Ectodermal cell (in vitro differentiated cells): ENCODE measurements at regions not wholly inside any gene's neighbourhood (a gene's known extent, or its start where the extent isn't known, plus 50 kb on each side); places are given as distances from the start of the nearest gene placed in this dataset.

Experiments
- H3K27ac ChIP-seq: 2 replicates; pipeline ENCODE4 v1.7.0; 2013; ENCODE audit warnings: mild to moderate bottlenecking, low read depth, low read length; ENCODE audit not compliant: insufficient read depth, poor library complexity, severe bottlenecking
- H3K27me3 ChIP-seq: 2 replicates; pipeline ENCODE4 v1.7.0; 2013; ENCODE audit warnings: mild to moderate bottlenecking, low read length; ENCODE audit not compliant: insufficient read depth, control insufficient read depth, poor library complexity, severe bottlenecking
- H3K36me3 ChIP-seq: one replicate; pipeline ENCODE4 v1.7.0; 2013; ENCODE audit warnings: low read length; ENCODE audit not compliant: control insufficient read depth, insufficient read depth
- H3K4me1 ChIP-seq: one replicate; pipeline ENCODE4 v1.7.0; 2013; ENCODE audit warnings: low read length; ENCODE audit not compliant: control insufficient read depth, insufficient read depth
- H3K4me3 ChIP-seq: 2 replicates; pipeline ENCODE4 v1.7.0; 2013; ENCODE audit warnings: low read depth, low read length, control low read depth; ENCODE audit not compliant: insufficient read depth
- H3K9me3 ChIP-seq: 2 replicates; pipeline ENCODE4 v1.7.0; 2013; ENCODE audit warnings: mild to moderate bottlenecking, low read length, moderate library complexity; ENCODE audit not compliant: control insufficient read depth
- WGBS, 2 experiments: methylation state at CpG; one replicate each; pipeline ENCODE4 v1.1.7; 2013; ENCODE audit warnings: missing lambda C conversion rate in 2 of 2; 5-methylcytosine and 5-hydroxymethylcytosine counted together

GRCh38 chr2:61722800-61723199 is 131.1 kb downstream of the FAM161A start:
- H3K4me1 ChIP-seq: no peaks in the 10 kb centered on the region
- 94 to 95% methylated on average over 6 of the region's 8 CpGs for whole genome bisulfite sequencing, 2 experiments

GRCh38 chr2:61722318-61722717 is 131.5 kb downstream of the FAM161A start:
- Histone ChIP-seq H3K36me3 (no peaks in the 10 kb centered on the region), H3K9me3 (no peaks in the 10 kb centered on the region), H3K27ac (no peak overlapping the region), H3K4me1 (no peaks in the 10 kb centered on the region), H3K27me3 (no peaks in the 10 kb centered on the region), H3K4me3 (no peak overlapping the region)
- 89% methylated on average over 1 of the region's 1 CpG for WGBS, 2 experiments

More at GRCh38 chr2:61722800-61723199, 131.1 kb downstream of the FAM161A start:
- Histone ChIP-seq H3K9me3 (no peaks in the 10 kb centered on the region), H3K36me3 (no peaks in the 10 kb centered on the region), H3K27ac (no peak overlapping the region), H3K4me3 (no peak overlapping the region), H3K27me3 (no peaks in the 10 kb centered on the region)

GRCh38 chr2:61721382-61721781 is 132.5 kb downstream of the FAM161A start:
- Histone ChIP-seq H3K4me1 (no peaks in the 10 kb centered on the region), H3K9me3 (no peaks in the 10 kb centered on the region), H3K36me3 (no peaks in the 10 kb centered on the region), H3K27ac (no peak overlapping the region), H3K27me3 (no peaks in the 10 kb centered on the region), H3K4me3 (no peak overlapping the region)
- WGBS, 2 experiments: 90 to 96% methylated on average over 2 of the region's 2 CpGs

GRCh38 chr2:61720911-61721310 is 132.9 kb downstream of the FAM161A start:
- Histone ChIP-seq H3K27me3 (no peaks in the 10 kb centered on the region), H3K9me3 (no peaks in the 10 kb centered on the region), H3K4me1 (no peaks in the 10 kb centered on the region), H3K36me3 (no peaks in the 10 kb centered on the region), H3K4me3 (no peak overlapping the region), H3K27ac (no peak overlapping the region)
- 82 to 96% methylated on average over 2 of the region's 3 CpGs for WGBS, 2 experiments

GRCh38 chr2:61718965-61719364 is 134.9 kb downstream of the FAM161A start:
- H3K36me3 ChIP-seq: no peaks in the 10 kb centered on the region
- no peaks in the 10 kb centered on the region for H3K9me3 ChIP-seq
- H3K4me3 ChIP-seq: no peak overlapping the region
- no peaks in the 10 kb centered on the region for H3K27me3 ChIP-seq
- 93 to 94% methylated on average over 5 of the region's 5 CpGs for WGBS, 2 experiments
- no peak overlapping the region for H3K27ac ChIP-seq
- no peaks in the 10 kb centered on the region for H3K4me1 ChIP-seq

GRCh38 chr2:61715506-61715905 is 138.4 kb downstream of the FAM161A start:
- Histone ChIP-seq H3K27ac (no peak overlapping the region), H3K36me3 (no peaks in the 10 kb centered on the region), H3K4me1 (no peaks in the 10 kb centered on the region), H3K9me3 (no peaks in the 10 kb centered on the region), H3K27me3 (no peaks in the 10 kb centered on the region), H3K4me3 (no peak overlapping the region)
- 80 to 90% methylated on average over 2 of the region's 2 CpGs for WGBS, 2 experiments

- Histone ChIP-seq H3K27ac (no peak overlapping the region), H3K4me3 (no peak overlapping the region), H3K36me3 (no peaks in the 10 kb centered on the region), H3K4me1 (no peaks in the 10 kb centered on the region), H3K27me3 (no peaks in the 10 kb centered on the region), H3K9me3 (no peaks in the 10 kb centered on the region)
- 89 to 92% methylated on average over 5 of the region's 5 CpGs for WGBS, 2 experiments
Measured at GRCh38 chr2:61714210-61714609, 139.7 kb downstream of the FAM161A start.

- Histone ChIP-seq H3K27ac (no peak overlapping the region), H3K4me3 (no peak overlapping the region), H3K9me3 (no peaks in the 10 kb centered on the region), H3K27me3 (no peaks in the 10 kb centered on the region), H3K36me3 (no peaks in the 10 kb centered on the region), H3K4me1 (no peaks in the 10 kb centered on the region)
- 74 to 76% methylated on average over 6 of the region's 6 CpGs for WGBS, 2 experiments
Measured at GRCh38 chr2:61713457-61713856, 140.4 kb downstream of the FAM161A start.

GRCh38 chr2:61712060-61712459 is 141.8 kb downstream of the FAM161A start:
- H3K27me3 ChIP-seq: no peaks in the 10 kb centered on the region
- H3K4me3 ChIP-seq: no peak overlapping the region
- no peaks in the 10 kb centered on the region for H3K4me1 ChIP-seq
- H3K9me3 ChIP-seq: no peaks in the 10 kb centered on the region
- no peak overlapping the region for H3K27ac ChIP-seq
- no peaks in the 10 kb centered on the region for H3K36me3 ChIP-seq
- 87 to 88% methylated on average over 4 of the region's 4 CpGs for WGBS, 2 experiments

- Histone ChIP-seq H3K4me1 (no peaks in the 10 kb centered on the region), H3K27ac (no peak overlapping the region), H3K9me3 (no peaks in the 10 kb centered on the region), H3K27me3 (no peaks in the 10 kb centered on the region), H3K36me3 (no peaks in the 10 kb centered on the region), H3K4me3 (no peak overlapping the region)
- 81 to 84% methylated on average over 4 of the region's 4 CpGs for WGBS, 2 experiments
Measured at GRCh38 chr2:61710711-61711110, 143.1 kb downstream of the FAM161A start.
